GM18861 (cell line): ENCODE measurements at regions not wholly inside any gene's neighbourhood (a gene's known extent, or its start where the extent isn't known, plus 50 kb on each side); places are given as distances from the start of the nearest gene placed in this dataset.
"Not testable (repeated sequence)": the region's sequence is repeated elsewhere in the genome, so short reads cannot be mapped to it uniquely, and the experiment has no call there.

Experiments used
- ATAC-seq: cut with Tn5 transposase; IDR thresholded peaks from one replicate; pipeline ENCODE4 v1.9.1; 2021; ENCODE audit not compliant: unreplicated experiment

DNA sequence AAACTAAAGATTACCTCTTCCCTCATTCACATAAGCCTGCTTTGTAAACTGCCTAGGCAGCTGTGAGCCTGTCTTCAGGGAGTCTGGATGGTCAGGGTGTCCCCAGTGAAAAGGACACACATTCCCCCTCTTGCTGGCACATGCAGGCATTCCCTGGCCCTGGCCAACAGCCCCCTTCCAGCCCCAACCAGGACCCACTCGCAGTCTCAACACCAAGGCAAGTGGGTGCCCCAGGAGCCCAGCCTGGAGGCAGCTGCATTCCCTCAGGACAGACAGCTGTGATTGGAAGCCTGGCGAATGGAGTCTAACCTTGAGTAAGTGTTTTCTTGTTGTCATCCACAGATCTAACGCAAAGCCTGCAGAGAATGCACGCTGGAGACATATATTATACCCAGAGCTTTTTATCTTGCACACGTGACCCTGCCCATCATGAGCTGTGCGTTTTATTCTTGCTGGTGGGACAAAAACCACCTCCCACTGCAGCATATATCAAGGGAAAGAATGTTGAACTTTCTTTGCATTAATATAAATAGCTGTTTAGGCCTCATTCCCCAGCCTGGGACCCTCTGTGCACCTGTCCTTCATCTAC is 95.0 kb upstream of the LHX1 start:
- no peak for ATAC-seq

DNA sequence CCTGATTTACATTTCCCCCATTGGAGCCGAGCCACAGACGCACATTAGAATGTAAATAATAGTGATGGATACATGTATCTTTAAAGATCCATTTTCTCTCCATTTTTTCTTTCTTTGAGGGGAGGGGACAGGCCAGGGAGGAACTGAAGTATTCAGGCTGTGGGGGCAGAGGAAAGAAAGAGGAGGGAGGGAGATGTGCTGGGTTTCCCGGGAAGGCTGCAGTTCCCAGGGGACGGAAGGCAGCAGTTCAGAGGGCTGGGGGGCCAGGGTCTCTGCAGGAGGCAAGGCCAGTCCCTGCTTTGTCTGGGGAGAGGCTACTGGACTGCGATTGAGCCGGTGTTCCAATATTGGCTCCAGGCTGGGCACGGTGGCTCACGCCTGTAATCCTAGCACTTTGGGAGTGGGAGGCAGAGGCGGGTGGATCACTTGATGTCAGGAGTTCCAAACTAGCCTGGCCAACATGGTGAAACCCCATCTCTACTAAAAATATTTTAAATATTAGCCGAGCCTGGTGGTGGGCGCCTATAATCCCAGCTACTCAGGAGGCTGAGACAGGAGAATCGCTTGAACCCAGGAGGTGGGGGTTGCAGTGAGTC is 94.2 kb upstream of the LHX1 start:
- ATAC-seq = no peak

DNA sequence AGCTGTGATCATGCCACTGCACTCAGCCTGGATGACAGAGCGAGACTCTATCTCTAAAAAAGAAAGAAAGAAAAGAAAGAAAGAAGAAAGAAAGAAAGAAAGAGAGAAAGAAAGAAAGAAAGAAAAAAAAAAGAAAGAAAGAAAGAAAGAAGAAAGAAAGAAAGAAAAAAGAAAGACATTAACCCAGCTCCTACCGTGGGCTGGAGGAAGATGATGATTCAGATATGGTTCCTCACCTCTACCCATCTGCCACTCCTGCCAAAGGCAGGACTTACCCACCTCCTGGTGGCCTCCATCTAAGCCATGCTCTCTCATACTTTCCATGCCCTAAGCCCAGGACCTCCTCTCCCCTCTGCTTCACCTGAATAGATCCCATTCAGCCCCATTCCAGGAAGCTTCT is 93.3 kb upstream of the LHX1 start:
- ATAC-seq = no peak

DNA sequence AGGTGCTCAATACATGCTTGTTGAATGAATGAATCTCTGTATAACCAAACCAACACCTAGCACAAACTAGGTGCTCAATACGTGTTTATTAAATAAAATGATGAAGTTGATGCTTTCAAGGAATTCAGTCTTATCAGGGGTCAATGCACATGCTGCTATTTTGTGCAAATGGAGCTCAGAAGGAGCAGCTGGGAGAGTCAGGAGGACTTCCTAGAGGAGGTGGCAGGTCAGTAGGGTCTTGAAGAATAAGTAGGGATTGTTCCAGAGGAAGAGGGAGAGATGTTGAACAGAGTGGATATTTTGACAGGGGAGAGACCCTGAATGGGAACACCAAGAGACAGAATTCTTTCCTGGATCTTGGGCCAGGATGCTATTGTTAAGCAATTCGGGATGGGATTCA is 92.7 kb upstream of the LHX1 start:
- ATAC-seq = no peak

DNA sequence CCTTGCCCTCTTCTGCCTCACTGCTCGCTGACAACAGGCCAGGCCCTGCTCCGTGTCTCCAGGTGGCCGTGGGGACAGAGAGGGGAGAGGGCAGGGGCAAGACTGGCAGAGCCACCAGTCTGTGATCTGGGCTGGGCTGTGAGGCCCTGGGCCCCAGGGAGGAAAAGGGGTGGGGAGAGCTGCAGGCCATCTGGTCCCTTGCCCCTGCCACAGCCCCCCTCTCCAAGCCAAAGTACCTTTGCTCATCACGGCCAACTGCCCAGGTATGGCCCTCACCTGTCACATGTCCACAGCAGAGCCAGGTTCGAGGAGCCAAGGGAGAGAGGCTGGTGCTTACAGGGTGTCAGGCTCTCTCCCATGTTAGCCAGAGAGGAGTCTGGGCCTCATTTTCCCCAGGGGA is 91.4 kb upstream of the LHX1 start:
- no peak for ATAC-seq

DNA sequence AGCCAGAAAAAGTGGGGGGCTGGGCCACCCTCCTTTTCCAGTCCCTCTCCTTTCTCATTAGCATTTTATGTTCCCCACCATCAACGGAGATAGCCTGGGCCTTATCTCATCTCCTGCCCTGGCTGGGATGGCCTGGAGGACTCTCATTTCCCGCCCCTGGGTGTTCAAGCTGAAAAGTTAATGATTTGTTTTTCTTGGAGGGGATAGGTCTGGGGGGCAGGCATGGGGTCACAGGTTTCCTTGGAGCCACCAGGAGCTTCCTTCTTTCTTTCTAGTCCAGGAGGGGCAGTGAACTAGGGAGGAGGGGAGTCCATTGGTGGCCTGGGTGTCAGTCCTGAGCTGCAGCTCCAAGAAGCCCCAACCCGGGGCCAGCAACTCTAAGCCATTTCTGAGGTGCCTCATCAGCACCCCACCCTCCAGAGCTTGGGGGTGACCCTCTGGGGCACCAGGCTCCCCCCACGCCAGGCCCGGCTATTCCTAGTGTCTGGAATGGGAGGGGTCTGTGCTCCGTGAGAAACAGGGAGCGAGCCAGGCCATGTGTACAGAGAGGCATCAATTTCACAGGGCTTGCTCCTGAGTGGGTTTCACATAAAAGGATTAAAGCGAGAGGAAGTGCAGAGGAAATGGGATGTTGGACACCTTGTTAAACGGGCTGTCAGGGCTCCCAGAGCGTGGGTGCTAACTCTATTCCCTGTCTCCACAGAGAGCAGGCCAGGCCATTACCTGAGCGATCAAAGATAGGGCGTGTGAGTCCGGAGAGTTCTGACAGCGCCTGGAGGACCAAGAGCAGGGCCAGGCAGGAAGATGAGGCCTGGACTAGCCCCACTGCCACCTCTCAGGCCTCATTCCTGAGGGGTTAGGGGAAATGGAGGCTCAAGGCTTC is 90.6 kb upstream of the LHX1 start:
- no peak for ATAC-seq

DNA sequence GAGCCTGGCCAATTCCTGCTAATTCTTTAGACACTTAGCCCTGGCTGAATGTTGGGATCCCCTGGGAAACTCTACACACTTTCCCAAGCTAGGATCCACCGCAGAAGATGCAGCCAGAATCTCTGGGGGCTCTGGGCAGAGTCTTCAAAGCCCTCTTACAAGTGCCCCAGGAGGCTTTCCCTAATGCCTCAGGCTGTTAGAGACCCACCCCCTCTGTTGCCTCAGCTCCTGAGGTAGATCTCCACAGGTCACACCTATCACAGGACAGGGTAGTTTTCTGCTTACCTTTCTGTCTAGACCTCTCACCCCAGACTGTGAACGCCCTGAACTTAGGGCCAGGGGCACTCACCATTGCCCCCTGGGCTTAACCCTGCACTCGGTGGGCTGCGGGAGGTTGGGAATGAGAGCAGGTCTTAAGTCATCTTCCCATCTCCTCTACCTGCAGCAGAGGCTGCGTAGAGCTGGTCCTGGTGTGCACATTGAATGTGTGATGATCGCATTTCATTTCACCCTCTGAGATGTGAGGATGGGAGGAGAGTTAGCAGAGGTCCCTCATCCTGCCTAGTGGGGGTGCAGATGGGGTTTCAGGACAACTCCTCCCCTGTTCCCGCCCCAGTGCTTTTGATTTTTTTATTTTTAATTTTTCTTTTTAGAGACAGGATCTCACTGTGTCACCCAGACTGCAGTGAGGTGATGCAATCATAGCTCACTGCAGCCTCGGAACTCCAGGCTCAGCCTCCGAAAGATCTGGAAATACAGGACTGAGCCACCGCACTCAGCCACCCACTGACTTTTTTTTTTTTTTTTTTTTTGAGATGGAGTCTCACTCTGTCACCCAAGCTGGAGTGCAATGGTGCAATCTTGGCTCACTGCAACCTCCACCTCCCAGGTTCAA is 89.0 kb upstream of the LHX1 start:
- no peak for ATAC-seq

DNA sequence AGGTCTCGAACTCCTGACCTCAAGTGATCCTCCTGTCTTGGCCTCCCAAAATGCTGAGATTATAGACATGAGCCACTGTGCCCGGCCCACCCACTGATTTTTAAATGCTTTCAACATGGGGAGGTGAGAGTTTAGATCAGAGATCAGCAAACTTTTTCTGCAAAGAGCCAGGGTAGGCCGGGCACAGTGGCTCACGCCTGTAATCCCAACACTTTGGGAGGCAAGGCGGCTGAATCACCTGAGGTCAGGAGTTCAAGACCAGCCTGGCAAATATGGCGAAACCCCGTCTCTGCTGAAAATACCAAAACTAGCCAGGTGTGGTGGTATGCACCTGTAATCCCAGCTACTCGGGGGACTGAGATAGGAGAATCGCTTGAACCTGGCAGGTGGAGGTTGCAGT is 88.3 kb upstream of the LHX1 start:
- not testable (repeated sequence) for ATAC-seq

DNA sequence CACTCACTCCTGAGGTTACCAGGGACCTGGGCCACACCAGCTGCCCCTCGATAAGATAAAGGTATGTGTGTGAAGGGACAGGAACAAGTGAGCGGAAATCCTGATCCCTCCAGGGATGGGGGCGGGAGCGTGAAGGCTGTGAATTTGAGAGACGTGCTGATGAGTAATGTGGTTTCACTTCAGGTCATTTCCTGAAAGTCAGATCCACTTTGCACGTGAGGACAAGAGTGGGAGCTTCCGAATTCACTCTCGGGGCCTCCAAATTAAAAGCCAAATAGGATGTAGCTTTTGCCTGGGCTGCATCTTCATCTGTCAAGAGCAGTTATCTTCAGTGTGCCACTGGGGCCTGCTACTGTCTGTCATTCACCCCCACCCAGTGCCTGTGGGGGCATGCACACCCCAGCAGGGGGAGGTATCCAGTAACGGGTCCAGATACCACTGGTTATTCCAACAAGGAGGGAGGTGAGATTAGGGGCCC is 87.4 kb upstream of the LHX1 start:
- ATAC-seq = no peak

DNA sequence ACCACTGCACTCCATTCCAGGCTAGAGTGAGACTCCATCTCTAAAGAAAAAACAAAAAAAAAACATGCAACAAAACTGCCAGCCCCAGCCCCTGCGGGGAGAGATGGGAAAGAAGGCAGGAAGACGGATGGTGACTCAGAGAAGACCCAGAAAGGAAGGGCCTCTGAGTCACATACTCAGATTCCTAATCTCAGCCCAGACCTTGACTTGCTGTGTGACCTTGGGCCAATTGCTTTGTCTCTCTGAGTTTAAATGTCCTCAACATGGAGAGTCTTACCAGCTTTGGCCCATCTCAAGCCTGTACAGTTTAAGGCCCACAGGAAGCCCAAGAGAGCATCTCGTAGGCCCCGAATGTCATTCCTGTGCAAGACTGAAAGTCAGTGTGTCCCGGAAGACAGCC is 86.5 kb upstream of the LHX1 start:
- ATAC-seq = no peak

DNA sequence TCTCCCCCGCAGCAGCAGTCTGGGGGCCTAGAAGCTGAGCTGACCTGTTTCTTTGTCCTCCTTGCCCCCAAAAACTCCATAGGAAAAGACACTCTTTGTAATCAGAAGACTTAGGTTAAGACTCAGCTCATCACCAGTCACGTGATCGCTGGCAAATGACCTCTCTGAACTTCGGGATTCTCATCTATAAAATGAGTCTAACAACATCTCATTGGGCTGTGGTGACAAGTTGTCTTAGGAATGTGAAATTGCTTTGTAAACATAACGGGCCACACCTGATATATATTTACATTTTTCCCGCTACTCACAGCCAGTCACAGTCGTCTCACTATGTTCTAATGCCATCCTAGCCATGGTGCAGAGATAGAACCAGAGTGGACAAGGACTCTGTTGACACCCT is 86.0 kb upstream of the LHX1 start:
- ATAC-seq = no peak

DNA sequence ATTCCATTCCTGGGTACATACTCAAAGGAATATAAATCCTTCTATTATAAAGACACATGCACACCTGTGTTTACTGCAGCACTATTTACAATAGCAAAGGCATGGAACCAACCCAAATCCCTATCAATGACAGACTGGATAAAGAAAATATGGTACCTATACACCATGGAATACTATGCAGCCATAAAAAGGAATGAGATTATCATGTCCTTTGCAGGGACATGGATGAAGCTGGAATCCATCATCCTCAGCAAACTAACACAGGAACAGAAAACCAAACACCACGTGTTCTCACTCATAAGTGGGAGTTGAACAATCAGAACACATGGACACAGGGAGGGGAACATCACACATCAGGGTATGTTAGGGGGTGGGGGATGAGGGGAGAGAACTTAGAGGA is 84.8 kb upstream of the LHX1 start:
- ATAC-seq = not testable (repeated sequence)

DNA sequence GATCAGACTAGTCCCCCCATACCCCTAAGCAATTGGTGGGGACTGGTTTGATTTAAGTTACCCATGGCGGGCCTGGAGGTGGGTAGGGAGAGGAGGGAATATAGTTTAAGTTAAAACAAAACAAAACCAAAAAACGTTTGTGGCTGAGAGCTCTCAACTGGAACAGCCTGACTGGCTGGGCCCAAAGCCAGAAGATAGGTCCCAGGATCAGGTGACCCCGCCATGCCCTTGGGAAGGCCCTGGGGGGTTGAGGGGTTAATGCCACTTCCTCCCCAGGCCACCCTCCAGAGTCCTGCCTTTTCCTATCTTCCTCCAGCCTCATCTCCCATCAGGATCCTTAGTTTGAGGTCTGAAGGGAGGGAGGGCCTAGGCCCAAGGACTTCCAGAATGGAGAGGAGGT is 82.3 kb upstream of the LHX1 start:
- ATAC-seq = no peak

DNA sequence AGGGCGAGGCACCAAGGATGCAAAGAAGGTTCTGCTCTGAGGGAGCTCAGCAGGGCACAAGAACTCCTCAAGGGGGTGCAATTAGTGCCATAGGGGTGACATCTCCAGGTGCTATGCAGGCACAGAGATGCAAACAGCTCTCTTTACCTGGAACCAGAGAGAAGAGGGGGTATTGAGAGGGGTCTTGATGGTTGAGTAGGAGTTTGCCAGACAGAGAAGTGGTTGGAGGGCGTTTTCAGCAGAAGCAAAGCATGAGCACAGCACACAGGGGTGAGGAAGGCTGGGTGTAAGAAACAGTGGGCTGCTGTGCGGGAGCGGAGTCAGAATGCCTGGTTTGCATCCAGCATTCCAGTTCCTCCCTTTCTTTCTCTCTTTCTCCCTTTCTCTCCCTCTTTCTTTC is 81.8 kb upstream of the LHX1 start:
- no peak for ATAC-seq

DNA sequence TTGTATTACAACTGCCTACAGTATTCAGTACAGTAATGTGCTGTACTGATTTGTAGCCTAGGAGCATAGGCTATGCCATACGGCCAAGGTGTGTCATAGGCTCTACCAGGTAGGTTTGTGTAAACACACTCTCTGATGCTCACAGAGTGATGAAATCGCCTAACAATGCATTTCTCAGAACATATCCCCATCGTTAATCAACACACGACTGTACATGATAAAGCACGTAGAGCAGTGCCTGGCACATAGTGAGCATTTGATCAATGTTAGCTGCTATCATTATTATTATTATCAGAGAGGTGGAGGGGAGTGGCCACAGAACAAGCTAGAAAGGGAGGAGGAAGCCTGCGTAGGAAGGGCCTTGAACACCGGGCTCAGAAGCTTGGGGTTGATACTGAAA is 81.1 kb upstream of the LHX1 start:
- no peak for ATAC-seq

DNA sequence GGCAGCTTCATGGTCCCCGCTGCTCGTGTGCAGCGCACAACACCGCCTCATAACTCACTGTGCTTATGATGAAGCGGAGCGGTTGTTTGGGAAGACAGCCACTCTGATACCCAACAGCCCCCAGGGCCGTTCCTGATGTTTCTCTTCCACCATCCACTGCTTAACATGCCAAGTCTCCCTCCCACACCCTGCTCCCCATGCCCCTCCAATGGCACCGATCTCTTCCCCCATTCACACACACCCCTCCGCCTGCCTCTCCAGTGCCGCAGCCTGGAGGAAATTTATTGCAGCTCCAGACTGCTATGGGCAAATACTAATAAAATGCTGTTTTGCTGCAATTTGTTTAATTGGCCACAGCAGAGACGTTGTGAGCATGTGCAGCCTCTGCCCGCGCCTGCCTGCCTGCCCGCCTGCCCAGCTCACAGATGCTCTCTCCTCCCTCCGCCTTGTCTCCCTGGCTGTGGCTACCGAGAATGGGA is 80.3 kb upstream of the LHX1 start:
- no peak for ATAC-seq

DNA sequence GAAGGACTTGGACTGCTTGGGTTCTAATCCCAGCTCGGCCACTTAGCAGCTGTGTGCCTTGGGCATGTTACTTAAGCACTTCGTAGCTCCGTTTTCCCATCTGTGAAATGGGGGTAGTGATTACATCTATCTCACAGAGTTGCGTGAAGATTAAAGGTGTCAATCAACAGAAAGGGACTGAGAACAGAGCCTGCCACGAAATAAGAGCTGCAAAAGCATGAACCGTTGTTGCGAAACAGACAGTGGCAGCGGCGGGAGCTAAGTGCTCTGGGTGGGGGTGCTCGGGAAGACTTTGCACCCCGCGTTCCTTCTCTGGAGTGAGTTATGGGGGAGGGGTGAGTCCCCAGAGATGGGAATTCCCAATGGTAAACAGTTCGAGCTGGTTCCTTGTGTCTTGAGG is 79.6 kb upstream of the LHX1 start:
- no peak for ATAC-seq

DNA sequence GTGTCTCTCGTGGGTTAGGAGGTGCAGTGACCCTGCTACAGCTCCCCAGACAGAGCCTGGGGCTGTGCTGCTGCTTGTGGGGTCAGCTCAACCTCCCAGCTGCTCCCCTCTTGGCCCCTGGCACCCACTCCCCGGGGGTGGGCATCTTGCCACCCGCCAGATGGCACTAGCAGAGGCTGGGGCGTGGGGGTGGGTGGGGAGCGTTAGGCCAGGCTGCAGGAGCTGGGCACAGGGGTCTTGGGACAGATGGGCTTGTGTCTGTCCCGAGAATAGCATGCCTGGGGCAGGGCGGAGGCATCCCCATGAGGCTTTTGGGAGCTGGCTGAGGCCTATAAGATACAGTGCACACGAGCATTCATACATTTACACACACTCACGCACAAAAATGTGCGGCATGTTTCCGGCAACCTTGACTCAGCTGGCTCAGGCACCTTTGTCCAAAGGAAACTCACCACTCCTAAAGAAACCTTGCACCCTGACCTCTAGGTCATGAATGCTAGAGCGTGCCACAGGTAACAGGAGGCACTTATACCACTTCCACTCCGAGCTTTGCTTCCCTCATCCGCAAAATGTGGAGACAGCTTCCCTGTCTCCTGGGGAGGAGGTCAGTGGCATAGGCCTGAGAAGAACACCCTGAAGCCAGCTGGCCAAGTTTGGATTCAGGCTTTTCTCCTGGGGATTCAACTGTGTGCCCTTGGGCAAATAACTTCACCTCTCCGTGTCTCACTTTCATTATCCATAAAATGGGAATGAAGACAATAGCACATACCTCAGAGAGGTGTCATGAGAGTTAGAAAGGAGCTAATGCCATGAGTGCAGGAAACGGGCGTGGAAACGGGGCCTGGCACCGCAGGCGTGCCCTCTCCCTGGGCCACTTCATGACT is 78.9 kb upstream of the LHX1 start:
- ATAC-seq = no peak

DNA sequence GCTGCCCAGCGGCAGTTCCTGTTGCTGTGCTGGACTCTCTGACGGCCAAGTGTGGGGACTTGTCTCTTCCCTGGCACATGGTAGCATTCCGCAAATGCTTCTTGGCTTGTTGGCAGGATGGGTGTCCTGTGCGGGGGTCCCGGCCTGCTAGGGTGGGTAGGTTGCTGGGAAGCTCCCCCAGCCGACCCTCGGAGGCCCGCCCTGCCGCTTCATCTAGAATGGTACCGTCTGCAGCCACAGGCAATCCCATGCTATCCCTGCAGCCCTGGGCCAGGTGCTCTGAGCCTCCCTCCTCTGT is 78.3 kb upstream of the LHX1 start:
- no peak for ATAC-seq

DNA sequence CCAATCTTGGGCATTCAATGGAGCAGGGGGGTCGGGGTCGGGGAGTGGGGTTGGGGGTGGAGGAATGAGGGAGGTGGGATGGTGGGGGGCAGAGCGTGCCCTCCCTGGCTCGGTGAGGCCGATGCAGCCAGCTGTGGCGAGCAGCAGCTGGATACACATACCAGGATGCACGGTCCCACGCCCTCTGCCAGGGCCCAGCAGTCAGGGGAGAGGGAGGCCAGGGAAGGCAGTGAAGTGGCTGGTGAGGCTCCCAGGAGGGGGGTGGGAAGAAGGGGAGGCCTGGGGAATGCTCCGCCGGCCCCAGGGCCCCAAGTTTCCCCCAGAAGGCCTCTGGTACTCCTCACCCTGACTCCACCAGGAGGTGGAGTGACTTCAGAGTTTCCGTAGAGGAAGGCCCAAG is 77.6 kb upstream of the LHX1 start:
- no peak for ATAC-seq
